Smooth muscle cell of the brain vasculature (primary cell): ENCODE measurements at regions not wholly inside any gene's neighbourhood (a gene's known extent, or its start where the extent isn't known, plus 50 kb on each side); places are given as distances from the start of the nearest gene placed in this dataset.

ENCODE experiments used
- DNase-seq: peaks from one replicate; pipeline ENCODE4 v3.0.0-alpha.2; 2012; ENCODE audit warnings: low read depth, low spot score

DNA sequence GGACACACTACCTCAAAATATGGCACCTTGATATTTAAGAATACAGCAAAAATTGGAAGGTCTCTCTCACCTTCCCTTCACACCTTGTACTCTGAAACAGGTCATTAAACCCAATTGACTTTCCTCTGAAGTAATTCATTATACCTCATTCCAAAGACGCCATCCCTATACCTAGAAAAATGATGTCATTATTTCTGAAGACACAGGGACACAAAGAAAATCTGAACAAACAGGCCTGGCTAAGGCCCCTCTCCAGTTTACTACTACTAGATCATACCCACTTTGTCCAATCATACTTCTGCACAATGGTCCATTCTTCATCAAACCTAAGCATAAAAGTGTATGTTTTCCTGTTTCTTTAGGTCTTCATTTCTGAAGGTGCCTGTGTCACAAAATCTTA lies 156.9 kb downstream of the RASSF9 start:
- DNase-seq = no peak

DNA sequence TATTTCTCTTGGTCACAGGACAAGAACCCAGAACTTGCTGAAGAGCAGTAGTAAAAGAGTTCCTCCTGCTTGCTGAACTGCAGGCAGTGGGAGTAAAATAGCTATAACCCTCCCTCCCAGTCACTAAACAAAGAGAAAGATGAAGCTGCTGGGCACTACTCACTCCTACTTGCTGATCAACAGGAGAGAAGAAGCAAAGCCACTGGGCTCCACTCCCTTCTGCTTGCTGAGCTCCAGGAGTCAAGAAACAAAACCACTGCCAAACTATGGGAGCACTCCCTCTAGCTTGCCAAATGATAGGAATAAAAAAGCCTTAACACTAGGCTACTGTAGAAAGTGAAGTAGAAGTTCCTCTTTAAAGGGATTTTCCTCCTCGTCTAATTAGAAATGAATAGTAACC lies 155.3 kb downstream of the RASSF9 start:
- DNase-seq = no peak

DNA sequence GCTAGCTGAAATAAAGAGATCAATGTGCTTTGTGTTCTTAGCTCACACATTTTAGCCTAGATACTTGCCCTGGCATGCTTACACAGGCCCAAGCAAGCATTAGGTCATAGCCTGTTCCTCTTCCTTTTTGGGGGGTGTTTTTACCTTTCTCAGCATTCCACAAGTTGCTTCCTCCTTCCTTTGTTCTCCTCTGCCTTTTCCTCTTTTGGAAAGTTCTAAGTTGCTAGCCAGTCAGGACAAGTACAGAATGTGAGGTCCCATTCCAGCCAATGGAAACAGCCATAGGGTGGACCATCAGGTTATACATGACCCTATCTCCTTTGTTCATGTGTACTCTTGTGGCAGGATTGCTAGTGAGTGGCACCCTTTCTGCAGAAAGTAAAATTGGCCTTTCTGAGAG lies 154.9 kb downstream of the RASSF9 start:
- DNase-seq = no peak

DNA sequence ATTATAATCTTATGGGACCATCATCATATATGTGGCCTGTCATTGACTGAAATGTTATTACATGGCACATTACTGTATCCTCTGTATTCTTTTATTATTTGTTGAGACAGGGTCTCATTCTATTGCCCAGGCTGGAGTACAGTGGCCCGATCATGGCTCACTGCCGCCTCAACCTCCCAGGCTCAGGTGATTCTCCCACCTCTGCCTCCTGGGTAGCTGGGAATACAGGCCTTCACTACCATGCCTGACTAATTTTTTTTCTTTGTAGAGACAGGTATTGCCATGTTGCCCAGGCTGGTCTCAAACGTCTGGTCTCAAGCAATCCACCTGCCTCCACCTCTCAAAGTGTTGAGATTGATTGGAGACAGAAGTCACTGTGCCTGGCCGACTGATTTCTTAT lies 153.2 kb downstream of the RASSF9 start:
- no peak for DNase-seq

GRCh38 chr12:85688837-85689236 lies 147.4 kb downstream of the RASSF9 start:
- no peak for DNase-seq

- DNase-seq = no peak
Measured at GRCh38 chr12:85690146-85690545, 146.1 kb downstream of the RASSF9 start.

GRCh38 chr12:85693093-85693665 lies 143.0 kb downstream of the RASSF9 start:
- no peak for DNase-seq

GRCh38 chr12:85695097-85695715 lies 141.0 kb downstream of the RASSF9 start:
- DNase-seq = no peak

DNA sequence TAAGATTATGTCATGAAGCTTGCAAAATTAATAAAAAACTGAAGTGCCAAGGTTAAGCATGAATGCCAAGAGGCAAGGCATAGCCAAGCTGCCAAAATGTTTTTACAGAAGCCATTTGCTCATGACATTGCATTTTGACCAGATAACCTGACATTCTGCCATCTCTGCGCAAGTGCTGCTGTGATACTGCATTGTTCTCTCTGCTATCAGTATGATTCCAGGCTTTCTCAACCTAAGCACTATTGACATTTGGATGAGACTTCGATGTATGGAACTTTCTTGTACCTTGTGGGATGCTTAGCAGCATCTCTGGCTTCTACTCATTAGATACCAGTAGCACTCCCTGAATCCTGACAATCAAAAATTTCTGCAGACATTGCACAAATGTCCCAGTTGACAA lies 139.2 kb downstream of the RASSF9 start:
- DNase-seq = no peak

GRCh38 chr12:85698937-85699336 lies 137.3 kb downstream of the RASSF9 start:
- no peak for DNase-seq

- DNase-seq = no peak
Measured at GRCh38 chr12:85708775-85709174, 127.4 kb downstream of the RASSF9 start.

DNA sequence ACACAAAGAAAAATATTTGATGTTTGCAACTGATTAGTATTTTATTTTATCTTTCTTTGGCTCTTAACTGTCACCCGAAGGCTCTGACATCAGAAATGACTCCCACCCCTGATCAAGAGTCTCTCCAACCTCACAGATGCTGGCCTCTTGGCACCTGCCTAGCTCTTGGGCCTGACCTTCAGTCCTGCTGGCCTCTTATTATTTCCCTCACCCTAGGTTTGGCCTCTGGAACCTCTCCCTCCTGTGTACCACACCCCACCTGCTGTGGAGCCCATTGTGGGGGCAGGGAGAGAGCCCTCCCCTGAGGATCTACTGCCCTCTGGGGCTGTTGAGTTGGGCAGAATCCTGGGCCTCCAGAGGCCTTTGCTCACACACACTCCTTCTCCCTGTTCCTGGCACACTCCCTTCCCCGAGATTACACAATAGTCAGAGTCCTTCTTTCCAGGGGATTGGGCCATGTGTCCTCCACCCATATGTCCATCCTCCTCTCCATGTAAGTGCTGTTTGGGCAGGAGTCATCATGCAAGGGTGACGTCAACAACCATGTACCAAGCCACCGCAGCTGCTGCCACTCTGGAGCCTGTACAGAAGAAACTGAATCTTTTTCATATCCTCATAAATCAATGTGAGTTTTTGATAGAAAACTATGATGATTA lies 124.3 kb downstream of the RASSF9 start:
- no peak for DNase-seq

DNA sequence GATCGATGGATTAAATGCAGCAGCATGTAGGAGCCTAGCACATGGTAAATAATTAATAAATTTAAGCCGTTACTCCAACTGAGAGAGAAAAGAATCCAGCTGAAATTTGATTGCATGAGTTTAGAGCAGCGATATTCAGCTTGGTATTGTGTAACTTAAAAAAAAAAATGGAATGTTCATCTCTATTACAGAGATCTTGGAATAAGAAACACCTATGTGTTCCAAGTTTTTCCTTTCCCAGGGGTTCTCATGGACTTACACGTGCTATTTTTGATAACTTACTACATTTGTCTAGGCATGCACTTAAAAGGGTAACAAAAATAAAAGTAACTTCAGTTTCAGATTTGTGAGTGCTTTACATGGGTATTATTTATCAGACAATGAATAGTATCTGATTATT lies 122.8 kb downstream of the RASSF9 start:
- DNase-seq = no peak

DNA sequence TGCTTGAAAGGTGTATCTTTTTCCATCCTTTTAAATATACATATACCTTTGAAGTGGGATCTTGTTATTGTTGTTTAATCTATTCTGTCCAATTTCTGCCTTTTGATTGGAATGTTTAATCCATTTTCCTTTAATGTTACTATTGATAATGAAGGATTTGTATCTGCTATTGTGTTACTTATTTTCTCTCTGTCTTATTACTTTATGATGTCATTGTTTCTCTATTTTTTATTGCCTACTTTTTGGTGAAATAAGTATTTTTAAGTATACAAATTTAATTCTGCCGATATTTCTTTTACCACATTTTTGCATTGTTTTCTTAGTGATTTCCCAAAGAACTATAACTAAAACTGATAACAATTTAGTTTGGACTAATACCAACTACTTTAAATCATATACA lies 121.8 kb downstream of the RASSF9 start:
- no peak for DNase-seq

DNA sequence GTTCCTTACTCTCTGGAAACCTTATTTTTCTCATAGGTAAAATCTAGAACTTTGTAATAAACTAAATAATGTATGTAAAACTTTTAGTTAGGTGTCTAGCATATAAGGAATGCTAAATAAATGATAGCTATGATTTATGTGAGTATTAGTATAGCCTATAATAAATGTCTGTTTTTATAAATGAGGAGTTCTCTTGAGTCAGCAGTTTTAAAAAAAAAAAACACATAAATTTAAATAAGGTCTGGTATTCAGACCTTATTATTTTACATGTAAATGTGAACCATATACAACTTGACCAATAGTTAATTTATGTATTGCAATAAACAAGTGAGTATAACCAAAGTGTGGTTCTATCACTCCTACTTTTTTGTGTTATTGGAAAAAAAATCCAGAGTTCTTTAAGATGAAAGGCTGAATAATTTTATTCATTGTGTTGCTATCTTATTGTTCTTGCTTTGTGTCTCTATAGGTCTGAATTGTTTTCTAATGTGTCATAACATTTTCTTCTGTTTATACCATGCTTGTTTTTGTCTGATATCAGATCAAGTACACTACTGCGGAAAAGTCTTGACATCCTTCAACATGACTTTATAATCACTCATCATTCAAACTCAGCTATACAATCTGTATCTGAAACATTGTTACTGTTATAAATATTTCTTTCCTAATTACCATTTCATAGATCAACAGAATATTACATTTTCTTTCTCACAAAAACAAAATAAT lies 115.7 kb downstream of the RASSF9 start:
- DNase-seq = no peak

GRCh38 chr12:85725991-85726390 lies 110.2 kb downstream of the RASSF9 start:
- DNase-seq = no peak

DNA sequence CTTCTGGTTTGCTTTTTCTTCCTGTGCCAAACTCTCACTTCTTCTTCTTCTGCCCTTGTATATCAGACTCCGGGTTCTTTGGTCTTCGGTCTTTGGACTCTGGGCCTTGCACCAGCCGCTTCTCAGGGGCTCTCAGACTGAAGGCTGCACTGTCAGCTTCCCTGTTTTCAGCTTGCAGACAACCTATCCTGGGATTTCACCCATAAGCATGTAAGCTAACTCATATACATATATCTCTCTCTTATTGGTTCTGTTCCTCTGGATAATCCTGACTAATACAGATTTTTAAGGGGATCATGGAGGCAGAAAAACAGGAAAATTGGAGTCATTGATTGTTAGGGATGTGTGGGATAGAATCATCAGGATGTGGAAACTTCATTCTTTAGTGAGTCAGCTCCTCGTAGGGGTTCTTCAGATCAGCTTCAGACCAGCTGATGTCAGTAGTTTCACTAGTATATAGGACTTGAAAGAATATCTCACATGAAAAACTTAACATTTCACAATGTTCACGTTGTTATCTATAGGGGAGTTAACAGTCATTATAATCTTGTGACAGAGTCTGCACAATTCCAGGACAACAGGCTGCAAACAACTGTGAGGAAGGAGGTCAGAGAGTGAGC lies 102.9 kb downstream of the RASSF9 start:
- no peak for DNase-seq

DNA sequence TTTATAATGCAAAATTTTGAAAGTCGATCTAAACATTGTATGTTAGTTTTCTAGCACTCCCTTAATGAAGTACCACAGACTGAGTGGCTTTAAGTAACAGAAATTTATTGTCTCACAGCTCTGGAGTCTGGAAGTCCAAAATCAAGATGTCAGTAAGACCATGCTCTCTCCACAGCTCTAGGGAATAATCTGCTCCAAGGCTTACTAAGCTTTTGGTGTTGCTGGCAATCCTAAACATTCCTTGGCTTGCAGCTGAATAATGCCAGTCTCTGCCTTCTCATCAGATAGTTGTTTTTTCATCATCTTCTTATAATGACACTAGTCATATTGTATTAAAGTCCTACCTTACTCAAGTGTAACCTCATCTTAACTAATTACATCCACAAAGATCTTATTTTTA lies 102.2 kb downstream of the RASSF9 start:
- no peak for DNase-seq

DNA sequence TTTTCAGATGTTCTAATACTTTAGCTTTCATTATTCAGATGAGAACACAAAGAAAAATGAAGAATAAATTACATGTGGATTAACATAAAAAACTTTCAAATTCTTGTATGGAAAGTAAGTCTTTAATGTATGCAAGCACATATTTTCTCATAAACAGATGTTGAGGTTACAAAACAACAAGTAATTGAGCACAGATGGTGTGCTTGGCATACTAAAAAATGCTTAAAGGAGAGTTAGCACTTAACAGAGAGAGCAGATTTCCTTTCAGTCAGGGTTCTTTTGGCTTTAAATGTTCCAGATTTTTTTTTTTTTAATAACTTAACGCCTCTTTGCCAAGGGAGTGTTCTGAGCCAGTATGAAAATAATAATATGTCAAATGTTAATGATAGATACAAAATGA lies 96.0 kb downstream of the RASSF9 start:
- DNase-seq = no peak

DNA sequence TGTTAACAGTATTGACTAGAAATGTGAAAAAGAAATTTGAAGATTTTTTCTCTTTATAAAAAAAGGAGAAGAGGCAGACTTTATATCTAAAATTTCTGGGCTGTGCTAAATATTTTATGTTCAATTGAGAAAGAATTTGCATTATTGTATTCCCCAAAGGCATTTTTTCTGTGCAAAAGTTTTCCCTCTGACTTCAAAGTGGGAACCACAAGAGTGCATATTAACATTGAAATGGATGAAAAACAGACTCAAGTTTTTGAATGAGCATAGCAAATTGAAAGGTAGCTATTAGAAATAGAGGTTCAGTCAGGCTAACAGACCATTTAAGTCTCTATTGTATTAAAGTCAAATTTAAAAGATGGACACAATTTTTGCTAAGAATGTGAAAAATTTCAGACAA lies 95.2 kb downstream of the RASSF9 start:
- no peak for DNase-seq

DNA sequence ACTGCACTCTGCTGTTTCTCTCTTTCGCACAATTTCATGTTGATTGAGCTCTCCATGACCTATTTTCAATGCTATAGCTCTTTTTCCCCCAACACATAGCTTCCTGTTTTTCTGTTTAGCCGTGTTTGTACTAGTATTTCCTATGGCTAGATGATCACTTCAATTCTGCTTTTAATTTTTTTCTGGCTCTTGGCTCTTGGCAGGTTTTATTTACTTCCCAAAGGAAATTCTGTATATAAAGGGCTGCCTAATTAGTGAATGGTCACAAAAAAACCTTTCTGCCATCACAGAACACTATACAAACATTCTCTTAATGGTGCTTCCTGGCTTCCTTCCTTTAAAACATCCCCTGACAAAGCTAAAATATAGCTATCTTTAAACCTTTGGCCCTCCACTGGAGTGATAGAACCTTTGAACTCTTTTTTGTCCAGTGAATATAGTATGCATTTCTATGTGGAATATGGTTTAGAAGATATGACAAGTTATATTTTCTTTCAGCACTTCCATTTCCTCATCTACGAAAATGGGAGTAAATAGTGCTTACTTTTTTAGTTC lies 88.2 kb downstream of the RASSF9 start:
- DNase-seq = no peak
